Activated naive CD8-positive, alpha-beta T cell treated with anti-CD3 and anti-CD28 coated beads, Interleukin-2, amount 50 U/mL, for 24 hours (primary cell): ENCODE measurements at regions not wholly inside any gene's neighbourhood (a gene's known extent, or its start where the extent isn't known, plus 50 kb on each side); places are given as distances from the start of the nearest gene placed in this dataset.
A peak's percentile ranks its signal among the peaks of the same experiment; 100 is the strongest.

Experiments used
- ATAC-seq: fragments of 150-1000 bp; cut with Tn5 transposase; one replicate; pipeline ENCODE4 v1.10.0; 2021
- DNase-seq: peaks from one replicate; pipeline ENCODE4 v3.0.0; 2021
- H3K27ac Mint-ChIP-seq: one replicate; pipeline ENCODE4 v1.8.0; 2021; ENCODE audit warnings: mild to moderate bottlenecking, mixed read lengths
- H3K27me3 Mint-ChIP-seq: one replicate; pipeline ENCODE4 v1.8.0; 2021; ENCODE audit warnings: mixed read lengths
- H3K36me3 Mint-ChIP-seq: one replicate; pipeline ENCODE4 v1.8.0; 2021; ENCODE audit warnings: low read depth, mixed read lengths
- H3K4me1 Mint-ChIP-seq: one replicate; pipeline ENCODE4 v1.8.0; 2021; ENCODE audit warnings: mixed read lengths
- H3K4me3 Mint-ChIP-seq: one replicate; pipeline ENCODE4 v1.8.0; 2021; ENCODE audit warnings: mild to moderate bottlenecking, moderate library complexity, mixed read lengths
- H3K9me3 Mint-ChIP-seq: one replicate; pipeline ENCODE4 v1.8.0; 2021; ENCODE audit warnings: mixed read lengths

DNA sequence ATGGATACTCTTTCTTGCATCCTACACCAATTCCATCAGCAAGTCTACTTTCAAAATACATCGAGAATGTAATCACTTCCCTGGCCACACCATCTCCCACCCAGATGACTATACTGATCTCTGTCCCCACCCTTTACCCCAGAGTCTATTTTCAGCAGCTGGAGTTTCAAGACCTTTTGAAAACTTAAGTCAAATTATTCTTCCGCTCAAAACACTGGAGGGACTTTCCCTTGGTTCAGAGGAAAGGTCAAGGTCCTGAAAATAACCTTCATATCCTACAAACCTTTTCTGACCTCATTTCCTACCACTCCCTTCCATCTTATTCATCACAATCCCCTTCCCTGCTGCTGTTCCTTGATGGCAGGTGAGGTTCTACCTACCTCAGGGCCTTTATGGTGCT is 58.8 kb upstream of the LYPD6 start:
- H3K27ac Mint-ChIP-seq = peak overlapping the region; percentile 19
- ATAC-seq (peak; percentile 80), DNase-seq (no peak)
- H3K36me3 Mint-ChIP-seq = no peaks in the 10 kb centered on the region
- H3K4me1 Mint-ChIP-seq = peaks cover 8% of the 10 kb centered on the region
- no peak overlapping the region for H3K4me3 Mint-ChIP-seq
- H3K9me3 Mint-ChIP-seq = peaks cover 8% of the 10 kb centered on the region
- peaks cover 10% of the 10 kb centered on the region for H3K27me3 Mint-ChIP-seq

GRCh38 chr2:149278161-149278871 is 52.1 kb upstream of the LYPD6 start:
- Mint-ChIP-seq H3K27me3 (peaks cover 5% of the 10 kb centered on the region), H3K36me3 (no peaks in the 10 kb centered on the region), H3K4me1 (no peaks in the 10 kb centered on the region), H3K4me3 (no peak overlapping the region), H3K9me3 (no peaks in the 10 kb centered on the region), H3K27ac (no peak overlapping the region)
- ATAC-seq (no peak), DNase-seq (no peak)

- no peak for DNase-seq
- ATAC-seq = no peak
Observed at GRCh38 chr2:149278872-149279264, 51.5 kb upstream of the LYPD6 start.

More at GRCh38 chr2:149278872-149279264, 51.5 kb upstream of the LYPD6 start:
- Mint-ChIP-seq H3K27me3 (peaks cover 5% of the 10 kb centered on the region), H3K4me1 (no peaks in the 10 kb centered on the region), H3K9me3 (no peaks in the 10 kb centered on the region), H3K36me3 (no peaks in the 10 kb centered on the region), H3K4me3 (no peak overlapping the region), H3K27ac (no peak overlapping the region)
